HG03095 (cell line): ENCODE measurements at regions not wholly inside any gene's neighbourhood (a gene's known extent, or its start where the extent isn't known, plus 50 kb on each side); places are given as distances from the start of the nearest gene placed in this dataset.

Experiments used
- ATAC-seq: cut with Tn5 transposase; IDR thresholded peaks from one replicate; pipeline ENCODE4 v1.9.1; 2021; ENCODE audit warnings: moderate library complexity; ENCODE audit not compliant: unreplicated experiment

DNA sequence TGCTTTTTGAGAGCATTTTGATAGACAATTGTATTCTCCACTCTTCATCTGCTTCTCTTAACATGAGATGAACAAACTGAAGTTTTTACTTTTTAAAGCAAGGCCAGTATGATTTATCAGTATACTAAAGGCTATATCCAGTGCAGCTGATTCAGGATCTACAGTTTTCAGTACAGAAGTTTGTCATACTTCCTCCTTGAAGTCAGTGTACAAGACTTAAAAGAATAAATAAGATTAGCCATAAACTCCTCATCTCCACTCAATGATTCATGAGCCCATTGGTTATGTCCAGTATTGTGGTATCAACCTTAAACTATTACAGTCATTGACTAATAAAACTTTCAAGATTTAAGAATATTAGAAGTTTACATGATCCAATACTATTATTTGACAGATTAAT is 374.8 kb upstream of the EPHA7 start:
- ATAC-seq: no peak

DNA sequence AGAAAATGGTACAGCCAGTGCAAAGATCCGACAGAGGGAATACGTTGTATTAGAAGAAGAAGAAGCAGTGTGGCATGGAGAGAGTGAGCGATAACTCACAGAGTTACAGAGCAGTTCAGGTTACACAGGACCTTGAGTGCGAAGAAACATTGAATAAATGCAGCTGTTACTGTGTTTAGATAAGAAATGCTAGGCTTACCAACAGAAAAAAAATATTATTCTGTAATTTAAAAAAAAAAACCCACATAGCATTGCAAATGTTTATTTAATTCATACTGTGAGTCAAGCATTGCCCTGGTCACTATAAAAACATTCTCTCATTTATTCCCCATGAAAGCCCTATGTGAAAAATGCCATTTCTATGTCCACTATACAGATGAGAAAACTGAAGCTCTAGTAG is 373.4 kb upstream of the EPHA7 start:
- no peak for ATAC-seq

DNA sequence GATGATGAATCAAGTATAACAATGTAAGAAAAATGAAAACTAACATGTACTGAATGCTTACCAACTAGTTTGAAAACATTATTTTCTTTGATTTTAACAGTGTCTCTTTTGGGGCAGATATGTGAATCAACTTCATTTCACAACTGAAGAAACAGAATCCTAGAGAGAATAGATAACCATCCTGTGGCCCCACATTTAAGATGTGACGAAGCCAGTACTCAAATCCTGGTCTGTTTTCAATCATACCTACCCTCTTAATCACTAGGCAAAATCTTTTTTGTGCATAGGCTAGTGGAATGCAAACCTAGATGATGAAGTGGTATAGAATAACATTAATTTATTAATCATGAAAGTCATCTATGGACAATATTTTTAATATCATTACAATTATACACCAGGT is 371.6 kb upstream of the EPHA7 start:
- ATAC-seq: no peak

DNA sequence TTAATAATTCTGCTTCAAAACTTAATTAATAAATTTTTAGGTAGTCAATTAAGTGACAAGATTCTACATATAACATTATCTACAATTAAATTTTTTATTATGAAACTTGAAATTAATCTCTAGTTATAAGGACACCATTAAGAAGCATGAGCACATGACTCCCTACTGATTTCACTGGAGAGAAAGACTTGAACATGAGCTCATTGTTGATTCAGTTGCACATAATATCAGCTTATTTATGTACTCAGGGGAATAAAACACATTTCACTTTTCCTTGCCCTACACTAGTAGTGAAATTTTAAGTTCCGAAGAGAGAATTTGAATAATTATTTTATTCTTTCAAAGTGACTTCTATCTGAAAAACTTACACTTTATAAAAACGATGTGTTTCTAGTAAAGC is 370.2 kb upstream of the EPHA7 start:
- ATAC-seq: no peak

DNA sequence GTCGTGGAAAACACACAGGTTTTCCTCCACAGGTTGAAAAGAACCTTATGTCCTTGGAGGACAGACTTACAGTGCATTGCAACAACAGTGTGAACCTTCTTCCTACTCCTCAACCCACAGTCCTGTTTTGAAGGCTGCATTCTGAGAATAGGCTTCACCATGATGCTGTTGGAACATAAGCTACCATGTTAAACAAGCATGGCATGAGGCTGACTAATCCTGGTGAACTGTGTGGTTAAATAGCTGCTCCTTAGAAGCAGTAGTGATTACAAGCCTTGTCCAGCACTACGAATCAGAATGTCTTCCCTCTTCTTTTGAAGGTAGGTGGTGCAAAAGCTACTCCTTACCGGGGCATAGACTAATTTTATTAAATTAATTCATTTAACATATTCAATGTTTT is 368.5 kb upstream of the EPHA7 start:
- ATAC-seq: no peak

DNA sequence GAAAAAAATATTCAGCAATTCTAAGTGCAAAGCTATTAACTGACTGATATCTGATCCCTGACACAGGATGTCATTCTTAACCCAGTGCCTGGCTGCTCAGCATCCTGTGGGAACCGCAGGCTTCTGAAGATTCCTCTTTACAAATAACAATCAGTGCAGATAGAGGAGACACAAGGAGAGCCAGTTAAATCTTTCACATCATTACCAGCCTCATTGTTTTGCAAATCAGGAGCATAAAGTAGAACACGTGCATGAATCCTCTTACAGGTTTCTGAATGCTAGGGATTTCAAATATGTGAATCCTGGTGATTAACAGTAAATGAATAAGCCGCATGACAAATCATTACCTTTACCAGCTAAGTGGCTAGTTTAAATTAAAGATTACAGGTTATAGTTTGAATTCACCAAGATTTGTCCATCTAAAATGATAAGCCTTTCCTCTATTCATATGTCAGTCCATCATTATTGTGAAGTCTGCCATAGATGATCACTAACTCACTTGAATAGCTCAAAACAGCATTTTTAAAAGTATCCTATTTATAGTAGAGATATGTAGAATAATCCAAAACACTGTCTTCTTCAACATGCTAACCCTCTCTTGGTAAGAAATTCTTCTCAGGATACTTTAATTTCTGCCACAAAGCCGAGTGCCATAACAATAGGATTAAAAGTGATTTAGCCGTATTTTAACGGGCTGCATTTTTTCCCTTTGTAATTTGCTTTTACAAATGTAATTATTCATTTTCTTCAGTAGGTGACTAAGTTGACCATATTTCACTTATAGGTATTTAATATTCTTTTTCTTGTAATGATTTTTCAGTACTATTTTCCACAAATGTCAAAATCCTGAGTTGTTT is 367.3 kb upstream of the EPHA7 start:
- ATAC-seq: no peak

DNA sequence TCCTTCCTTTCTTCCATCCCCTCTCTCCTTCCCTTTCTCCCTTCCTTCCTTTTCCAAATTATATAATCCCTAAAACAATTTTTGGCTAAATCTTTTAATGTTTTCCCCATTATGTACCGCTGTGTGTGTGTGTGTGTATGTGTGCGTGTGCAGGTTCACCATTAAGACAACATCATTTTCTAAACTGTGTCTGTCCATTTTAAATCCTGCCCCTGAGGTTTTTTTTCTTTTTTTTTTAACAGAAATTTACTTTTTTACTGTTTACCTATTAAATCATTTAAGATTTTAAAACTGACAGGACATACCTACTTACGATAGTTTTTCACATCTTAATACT is 366.3 kb upstream of the EPHA7 start:
- no peak for ATAC-seq

DNA sequence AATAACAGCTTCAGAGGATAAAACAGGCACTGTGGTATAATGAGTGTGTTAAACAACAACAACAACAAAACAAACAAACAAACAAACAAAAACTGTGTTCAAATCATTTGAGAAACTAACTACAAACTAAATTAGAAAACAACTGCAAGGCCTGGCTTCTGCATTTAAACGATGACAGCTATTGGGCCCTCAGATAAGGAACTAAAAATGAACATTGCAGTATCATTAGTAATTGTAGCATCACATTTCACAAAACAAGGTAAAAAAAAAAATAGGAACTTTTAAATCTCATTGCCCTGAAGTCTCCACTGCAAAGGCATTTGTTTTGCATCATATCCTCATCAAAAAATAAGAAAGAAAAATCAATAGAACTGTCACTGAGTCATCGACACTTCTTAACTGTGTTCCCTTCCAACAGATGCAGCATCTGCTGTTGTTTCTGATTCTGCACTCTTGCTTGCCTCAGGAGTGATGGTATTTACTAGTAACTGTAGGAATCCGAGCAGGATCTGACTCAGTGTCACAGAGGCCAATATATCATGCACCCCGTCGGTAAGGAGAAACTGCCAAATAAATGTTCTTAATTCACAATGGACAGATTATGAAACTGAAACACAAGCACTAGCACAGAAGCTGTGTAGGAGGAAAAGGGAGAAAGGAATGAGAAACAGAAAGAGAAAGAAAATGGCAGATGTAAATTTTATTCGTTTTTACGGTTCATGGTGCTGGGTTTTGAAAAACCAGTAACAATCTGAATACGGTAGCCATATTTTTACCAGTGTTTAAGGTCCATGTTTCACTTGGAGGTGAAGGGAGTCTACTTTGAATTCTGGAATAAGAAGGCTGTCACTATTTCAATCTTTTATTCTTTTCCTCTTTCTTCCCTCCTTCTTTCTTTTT is 365.7 kb upstream of the EPHA7 start:
- ATAC-seq: no peak

DNA sequence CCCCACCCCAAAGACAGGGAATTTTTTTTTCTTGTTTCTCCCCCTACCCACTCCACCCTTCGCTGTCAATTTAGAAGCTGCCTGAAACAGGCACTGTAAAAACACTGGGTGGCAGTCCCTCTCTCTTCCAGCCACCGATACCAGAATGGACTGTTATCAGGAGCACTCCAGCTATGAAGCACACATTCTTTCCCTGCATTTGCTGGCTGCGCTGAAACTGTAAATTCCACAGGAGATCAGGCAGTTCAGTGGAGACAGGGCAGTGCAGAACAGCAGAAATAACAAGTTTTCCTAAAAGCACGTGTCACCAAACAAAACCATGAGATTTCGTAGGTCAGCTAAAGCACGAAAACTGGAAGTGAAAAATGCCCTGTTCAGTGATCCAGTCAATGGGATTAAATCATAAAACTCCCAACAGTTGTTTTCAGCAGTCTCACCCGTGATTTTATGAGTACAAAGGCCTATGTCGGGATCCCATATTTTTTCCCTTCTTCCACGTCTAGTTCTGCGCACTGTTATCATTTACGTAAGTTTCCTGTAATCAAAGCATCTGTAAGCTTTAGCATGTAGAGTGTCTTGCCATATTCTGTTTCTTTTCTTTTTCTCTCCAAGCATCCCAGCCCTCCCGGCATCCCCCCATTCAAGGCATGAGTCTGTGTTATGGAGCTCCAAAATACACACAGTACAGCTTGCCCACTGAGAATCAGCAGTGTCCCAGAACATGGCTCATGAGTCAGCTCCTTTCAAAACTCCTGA is 359.9 kb upstream of the EPHA7 start:
- ATAC-seq: no peak

DNA sequence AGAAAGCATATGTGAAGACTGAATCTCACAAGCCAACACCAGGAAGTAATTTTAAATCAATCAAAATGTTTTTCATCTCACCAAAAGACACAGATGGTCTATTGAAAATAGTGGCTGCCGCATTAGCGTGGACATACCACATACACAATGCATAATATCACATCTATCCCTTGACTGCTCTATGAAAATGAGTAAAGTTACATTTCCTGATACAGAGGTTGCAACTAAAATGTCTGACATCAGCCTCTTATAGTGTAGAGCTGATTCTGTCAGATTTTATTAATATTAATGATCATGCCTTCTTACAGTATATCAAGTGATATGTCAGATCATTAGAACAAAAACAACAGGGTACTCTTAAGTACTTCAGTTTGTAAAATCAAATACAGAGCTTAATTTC is 339.8 kb upstream of the EPHA7 start:
- ATAC-seq: no peak

DNA sequence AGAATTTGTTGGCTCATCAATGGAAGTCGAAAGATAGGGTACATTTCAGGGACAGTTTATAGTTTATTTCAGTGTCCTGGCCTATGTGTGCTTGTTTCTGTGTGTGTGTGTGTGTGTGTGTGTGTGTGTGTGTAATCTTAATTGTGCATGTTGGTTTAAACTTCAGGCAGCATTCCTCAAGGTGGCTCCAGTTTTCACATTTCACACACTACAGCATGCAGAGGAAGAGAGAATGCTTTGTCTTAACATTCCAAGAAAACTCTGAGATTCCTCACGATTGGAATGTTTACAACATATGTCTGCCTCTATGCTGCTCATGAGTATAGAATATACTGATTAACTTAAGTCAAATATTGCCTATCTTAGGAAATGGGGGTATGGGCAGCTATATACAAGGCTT is 332.6 kb upstream of the EPHA7 start:
- ATAC-seq: no peak

DNA sequence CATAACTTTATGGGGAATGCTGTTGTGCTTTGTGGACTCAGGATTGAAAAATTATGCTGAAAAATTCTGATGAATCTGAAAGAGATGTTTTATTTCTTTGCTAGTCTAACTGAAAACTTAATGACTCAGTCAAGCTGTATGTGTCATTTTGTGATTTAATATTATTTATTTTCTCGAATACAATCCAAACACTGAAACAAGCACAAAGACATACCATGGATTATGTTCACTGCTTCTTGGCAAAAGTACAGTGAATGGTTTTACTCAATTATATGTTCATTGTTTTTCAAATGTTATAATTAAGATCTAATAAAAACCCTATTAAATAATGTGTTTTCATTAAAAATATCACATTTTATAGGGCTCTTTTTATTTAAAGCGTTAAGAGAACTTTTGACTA is 330.6 kb upstream of the EPHA7 start:
- no peak for ATAC-seq

DNA sequence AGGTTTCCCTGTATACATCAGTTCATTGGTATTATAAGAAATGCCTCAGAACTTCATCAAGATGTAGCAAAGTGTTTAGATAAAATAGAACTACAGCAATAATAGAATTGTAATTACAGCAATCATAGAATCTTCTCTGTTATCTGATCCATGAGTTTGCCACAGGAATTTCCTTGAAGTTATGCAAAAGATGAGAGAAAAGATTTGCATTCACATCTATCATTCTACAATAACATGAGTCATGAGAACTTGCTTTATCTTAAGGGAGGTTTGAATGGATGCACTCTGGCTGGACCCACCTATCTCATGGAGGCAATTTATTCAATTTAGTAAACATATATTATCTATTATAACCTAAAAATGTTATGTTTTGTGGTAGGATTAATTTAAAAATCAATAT is 329.8 kb upstream of the EPHA7 start:
- ATAC-seq: no peak

DNA sequence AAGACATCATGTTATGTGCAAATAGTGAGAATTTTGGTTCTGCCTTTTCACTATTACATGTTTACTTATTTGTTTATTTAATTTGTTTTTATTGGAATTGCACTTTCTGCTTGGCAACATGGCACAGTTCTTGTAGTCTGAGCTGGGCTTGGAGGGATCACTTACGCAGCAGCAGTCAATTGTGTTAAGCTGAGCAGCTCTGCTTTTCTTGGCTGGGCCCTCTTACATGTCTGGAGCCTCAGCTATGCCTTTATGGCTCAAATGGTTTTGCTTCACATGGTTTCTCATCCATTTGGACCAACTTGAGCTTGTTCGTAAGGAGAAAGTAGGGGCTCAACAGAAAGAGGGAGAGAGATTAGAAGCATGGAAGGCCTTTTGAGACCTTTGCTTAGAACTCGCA is 327.5 kb upstream of the EPHA7 start:
- no peak for ATAC-seq

DNA sequence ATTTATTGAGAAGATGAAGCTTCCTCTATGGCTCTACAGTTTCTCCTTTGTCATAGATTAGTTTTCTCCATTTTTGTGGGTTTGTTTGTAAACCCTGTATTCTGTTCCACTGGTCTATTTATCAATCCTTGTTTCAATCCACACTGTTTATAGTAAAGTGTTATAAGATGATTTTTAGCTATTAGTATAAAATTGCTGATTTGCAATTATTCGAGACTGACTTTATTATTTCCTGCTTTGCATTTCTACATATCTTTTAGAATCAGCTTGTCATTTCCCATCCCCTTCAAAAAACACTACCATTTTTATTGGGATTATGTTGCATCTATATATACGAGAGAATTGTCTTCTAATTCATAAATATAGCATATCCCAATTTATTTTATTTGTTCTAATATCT is 325.9 kb upstream of the EPHA7 start:
- no peak for ATAC-seq

DNA sequence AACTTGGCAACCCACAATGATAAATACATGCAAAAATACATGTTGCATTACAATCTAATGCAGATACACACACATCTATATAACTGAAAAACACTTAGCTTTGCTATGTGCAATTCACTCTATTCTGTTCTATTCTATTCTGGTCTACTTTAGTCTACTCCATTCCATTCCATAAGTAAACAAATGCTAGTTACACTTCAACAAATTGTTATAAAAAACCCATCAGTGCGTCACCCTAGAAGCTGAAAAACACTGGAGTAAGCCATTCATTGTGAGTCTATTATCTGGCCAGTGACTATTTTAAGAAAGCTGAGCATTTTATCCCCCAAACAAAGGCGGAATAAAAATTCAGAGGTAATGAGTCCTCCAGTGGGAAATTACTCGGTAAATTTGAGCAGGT is 315.7 kb upstream of the EPHA7 start:
- ATAC-seq: no peak

DNA sequence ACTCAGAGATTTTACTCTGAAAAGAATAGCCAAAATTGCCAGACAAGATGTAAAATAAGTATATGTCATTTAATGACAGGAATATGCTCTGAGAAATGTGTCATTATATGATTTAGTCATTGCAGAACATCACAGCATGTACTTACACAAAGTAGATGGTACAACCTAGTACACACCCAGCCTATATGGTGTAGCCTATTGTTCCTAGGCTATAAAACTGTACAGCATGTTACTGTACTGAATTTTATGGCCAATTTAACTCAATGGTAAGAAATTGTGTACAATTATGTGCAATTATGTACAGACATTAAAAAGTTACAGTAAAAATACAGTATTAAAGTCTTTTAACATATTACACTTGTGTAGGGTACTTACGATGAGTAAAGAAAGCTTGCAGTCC is 311.9 kb upstream of the EPHA7 start:
- no peak for ATAC-seq

DNA sequence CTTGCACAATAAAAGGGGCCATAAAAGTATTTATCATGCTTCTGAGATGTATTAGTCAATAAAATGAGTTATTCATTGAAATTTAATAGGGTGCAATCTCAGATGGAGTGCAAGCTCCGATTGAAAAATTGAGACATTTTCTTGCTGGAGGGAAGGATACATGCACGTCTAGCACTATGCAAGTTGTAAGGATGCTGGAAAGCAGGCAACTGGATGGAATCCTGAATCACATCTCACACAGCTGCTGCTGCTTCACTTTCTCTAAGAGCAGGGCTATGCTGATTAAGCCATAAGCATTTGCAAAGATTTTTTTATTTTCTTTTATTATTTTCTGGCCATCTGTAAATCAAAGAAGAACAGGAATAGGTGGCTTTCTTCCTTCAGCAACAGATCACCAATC is 308.8 kb upstream of the EPHA7 start:
- no peak for ATAC-seq

DNA sequence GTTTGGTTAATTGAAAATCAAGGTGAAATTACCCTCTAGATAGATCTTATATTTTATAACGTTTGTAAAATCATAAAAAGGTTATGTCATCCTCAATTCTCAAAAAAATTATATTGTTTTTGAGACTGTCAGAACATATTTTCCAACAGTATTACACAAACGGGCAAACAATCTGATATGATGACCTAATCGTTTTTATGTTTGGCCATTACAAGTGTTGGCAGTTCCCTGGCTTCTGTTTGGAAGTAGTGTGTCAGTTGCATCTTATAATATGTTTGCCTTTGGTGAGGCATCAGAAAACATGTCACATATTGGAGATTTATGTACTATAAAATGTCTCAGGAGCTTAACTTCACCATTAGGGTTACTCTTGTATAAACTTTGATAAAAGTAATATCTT is 308.1 kb upstream of the EPHA7 start:
- no peak for ATAC-seq

DNA sequence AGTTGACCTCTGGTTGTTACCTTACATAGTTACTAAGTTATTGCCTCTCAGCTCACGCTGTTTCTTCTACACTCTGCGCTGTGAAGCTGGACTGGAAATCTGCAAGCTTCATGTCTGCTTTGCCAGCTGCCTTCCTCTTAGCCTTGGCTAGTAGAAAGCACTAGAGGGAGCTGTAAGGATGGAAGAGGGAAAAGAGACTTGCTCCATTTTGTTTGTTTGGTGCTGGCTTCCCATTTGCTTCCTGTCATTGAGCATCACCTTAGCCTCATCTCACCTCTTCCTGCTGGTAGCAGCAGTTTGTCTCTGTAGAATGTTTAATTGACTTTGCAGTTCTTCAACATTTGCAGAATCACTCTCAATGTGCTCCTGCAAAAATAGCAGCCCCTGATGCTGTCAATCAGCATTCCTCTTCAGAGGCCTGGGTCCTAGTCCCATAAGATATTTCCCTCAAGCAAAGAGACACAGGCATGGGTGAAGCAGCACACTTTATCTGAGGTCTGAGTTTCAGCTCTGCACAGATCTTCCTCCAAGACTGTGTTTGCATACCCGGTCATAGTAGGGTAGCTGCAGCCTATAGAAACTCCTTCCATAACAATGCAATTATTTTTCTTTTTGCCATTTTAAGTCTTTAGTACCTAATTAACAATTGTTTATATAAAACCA is 302.2 kb upstream of the EPHA7 start:
- no peak for ATAC-seq

DNA sequence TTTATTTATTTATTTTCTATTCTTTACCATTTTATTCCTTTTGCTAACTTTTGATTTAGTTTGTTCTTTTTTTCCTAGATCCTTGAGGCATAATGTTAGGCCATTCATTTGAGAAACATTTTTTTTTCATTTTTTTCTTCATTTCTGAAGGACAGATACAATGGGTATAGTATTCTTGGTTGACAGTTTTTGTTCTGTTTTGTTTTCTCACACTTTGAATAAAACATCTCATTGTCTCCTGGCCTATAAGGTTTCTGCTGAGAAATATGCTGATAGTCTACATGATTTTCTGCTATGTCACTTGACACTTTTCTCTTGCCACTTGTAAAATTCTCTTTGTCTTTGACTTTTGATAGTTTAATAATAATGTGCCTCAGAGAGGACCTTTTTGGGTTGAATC is 294.6 kb upstream of the EPHA7 start:
- no peak for ATAC-seq
